ENCODE measurements at regions not wholly inside any gene's neighbourhood (a gene's known extent, or its start where the extent isn't known, plus 50 kb on each side); places are given as distances from the start of the nearest gene placed in this dataset.

GRCh38 chr19:33876192-33876591 lies 79.5 kb downstream of the KCTD15 start:
- TF ChIP-seq EGR1 (IDR thresholded peaks at IDR 0.05) (no peak), RAD21 (IDR thresholded peaks at IDR 0.05; ENCODE audit: low read depth) (no peak), CEBPB (IDR thresholded peaks at IDR 0.05) (no peak), CREB1 (IDR thresholded peaks at IDR 0.05; ENCODE audit: low read depth) (no peak), MAX (IDR thresholded peaks at IDR 0.05) (no peak), EP300 (IDR thresholded peaks at IDR 0.05; ENCODE audit: borderline replicate concordance) (no peak), REST (IDR thresholded peaks at IDR 0.05; ENCODE audit: low read depth) (no peak), YY1 (IDR thresholded peaks at IDR 0.05; ENCODE audit: low read depth) (no peak), ZBTB7A (IDR thresholded peaks at IDR 0.05; ENCODE audit: low read depth) (no peak), FOXM1 (IDR thresholded peaks at IDR 0.05; ENCODE audit: borderline replicate concordance, low read depth) (no peak), NFIC (IDR thresholded peaks at IDR 0.05) (no peak), TEAD4 (IDR thresholded peaks at IDR 0.05) (no peak), TAF1 (IDR thresholded peaks at IDR 0.05; ENCODE audit: low read depth) (no peak)

All from Ishikawa (cell line).